ENCODE measurements at regions not wholly inside any gene's neighbourhood (a gene's known extent, or its start where the extent isn't known, plus 50 kb on each side); places are given as distances from the start of the nearest gene placed in this dataset.
"Not testable (repeated sequence)": the region's sequence is repeated elsewhere in the genome, so short reads cannot be mapped to it uniquely, and the experiment has no call there.

DNA sequence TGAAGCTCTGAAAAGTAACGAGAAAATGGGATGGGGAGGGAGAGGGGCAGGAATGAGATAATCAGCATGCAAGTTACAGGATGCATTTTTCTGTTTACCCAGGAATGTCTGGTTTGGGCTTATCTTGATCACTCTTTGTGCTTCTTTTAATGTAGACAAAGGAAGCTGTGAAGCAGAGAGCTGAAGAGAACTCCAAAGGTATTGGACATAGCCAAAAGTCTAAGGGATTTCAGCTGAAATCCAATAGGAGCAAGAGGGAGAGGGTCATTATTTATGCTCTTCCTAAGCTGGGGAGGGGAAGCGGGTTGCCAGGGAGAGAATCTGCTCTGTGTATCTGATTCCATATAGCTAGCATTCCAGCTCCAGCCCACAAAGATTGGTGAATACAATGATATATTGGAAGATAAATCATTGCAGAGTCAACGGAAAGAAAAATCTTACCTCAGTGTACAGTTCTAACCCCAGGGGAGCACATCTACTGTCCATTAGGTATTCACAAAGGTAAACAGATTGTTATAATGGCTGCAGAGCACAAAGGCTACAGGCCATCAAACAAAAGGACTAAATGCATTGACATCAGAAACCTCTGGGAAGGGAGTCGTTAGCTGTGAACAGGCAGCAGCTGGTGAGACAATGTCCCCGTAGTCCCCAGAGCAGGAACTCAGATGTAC, 61.0 kb upstream of the PELI2 start:
- DNase-seq = no peak

DNA sequence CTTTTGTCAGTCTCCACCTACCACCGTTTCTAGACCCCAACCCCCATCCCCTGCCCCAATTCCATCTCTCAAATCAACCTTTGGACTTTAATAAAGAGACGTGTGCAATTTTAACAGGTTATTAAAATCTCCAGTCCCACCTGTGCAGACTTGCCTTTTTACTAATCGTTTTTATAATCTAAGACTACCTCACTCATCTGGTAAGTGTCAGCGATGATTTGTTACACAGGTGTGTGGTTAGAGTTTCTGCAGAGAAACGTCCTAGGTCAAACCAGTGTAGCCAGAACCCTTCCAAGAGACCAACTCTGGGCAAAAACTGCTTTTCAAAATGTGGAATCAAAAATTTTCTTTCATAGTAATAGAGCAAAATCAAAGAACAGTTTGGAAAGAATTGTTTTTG, 60.4 kb upstream of the PELI2 start:
- DNase-seq = no peak

DNA sequence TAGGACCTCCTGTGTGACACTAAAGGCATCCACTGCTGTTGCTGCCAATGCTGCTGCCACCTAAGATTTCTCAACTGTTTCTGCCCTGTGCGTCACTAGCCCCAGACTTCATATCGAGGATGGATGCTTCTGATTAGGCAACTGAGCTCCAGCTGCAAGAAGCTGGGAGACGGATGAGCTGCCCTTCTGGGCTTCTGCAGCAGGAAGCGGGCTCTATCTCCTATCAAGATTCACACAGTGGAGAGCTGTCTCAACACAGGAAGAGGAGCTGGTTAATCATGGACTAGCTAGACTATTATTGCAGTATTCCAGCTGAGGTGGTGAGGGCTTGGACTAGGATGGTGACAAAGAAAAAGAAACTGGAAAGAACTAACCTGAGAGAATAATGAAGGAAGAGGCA, 59.2 kb upstream of the PELI2 start:
- DNase-seq = no peak

DNA sequence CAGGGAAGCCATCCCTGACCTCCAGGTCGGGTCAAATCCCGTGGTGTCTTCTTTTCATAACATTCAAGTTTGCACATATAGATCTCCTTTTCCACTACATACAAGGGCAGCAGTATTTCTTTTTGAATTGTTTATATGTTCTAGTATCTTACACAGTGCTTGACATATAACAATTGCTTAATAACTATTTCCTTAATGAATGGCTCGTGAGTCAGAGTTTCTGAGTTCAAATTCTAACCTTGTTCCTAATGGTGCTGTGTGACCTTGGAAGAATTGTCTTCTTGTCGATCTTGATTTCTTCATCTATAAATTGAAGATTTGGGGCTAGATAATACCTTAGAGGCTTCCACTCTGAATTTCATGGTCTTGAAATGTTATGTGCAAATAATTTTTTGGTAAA, 57.2 kb upstream of the PELI2 start:
- DNase-seq = no peak

DNA sequence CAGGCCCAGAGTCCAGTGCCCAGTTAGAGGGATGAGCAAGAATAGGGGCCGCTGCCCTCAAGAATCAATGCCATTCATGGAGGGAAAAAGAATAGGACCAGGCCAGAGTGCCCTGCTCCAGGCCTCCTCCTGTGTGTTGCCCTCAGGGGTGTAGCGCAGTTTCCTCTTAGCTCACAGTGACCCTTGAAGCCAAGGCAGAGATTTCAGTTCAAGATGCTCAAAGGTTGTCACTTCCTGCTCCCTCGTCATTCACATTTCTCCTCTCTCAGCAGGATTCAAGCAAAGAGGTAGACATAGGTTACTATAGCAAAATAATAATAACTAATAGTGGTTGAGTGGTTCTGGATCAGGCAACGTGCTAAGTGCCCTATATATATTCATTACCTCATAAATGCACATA, 55.1 kb upstream of the PELI2 start:
- no peak for DNase-seq

DNA sequence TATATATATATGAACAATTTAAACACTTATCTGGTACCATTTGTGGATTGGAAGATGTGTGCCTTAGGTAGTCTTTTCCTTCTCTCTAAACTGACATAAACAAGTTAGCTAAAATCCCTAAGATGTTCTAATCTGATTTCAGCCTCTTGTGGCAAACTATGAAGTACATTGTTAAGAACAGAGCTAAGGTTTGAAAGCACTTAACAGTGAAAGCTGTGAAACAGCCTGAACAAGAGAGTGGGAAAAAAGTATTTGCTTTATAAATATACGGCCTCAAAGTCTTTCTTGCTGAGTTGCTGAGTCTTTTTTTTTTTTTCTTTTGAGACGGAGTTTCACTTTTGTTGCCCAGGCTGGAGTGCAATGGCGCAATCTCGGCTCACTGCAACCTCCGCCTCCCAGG, 53.7 kb upstream of the PELI2 start:
- no peak for DNase-seq

DNA sequence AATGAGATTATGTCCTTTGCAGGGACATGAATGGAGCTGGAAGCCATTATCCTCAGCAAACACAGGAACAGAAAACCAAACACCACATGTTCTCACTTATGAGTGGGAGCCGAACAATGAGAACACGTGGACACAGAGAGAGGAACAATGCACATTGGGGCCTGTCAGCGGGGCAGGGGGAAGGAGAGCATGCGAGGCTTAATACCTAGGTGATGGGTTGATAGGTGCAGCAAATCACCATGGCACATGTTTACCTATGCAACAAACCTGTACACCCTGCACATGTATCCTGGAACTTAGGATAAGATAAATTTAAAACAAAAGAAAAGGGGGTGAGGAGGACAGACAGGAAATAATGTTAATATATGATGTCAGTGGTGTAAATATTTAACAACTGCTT, 53.0 kb upstream of the PELI2 start:
- not testable (repeated sequence) for DNase-seq

DNA sequence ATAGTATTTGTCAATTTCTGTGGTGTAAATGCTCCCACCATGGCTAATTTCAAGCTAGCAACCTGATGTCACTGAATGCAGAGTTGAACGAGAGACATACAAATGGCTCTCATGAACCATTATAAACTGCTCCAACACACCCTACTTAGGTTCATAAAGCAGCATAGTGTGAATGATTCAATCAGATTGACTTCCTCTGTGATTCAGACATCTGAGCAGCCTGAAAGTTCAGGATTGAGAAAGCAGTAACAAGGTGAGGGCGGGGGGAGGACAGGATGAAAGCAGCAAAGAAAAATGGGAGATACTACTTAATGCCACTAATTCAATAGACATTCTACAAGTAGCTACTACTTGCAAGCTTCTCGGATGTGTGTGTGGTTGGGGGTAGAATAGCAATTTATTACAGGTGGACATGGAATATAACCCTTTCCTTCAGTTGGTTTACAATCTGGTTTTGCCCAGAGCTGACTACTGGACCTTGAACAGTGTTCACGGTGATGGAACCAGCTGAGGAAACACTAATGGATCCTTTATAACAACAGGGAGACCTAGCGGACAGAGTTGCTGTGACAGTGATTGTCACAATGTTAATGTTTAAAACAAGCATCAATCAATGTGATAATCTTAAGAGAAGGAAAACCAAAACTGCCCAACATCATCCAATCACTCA, 52.5 kb upstream of the PELI2 start:
- no peak for DNase-seq

Measured in stimulated activated CD4-positive, alpha-beta T cell treated with anti-CD3 and anti-CD28 coated beads, Interleukin-4, amount 100 ng/mL, for 4 hours (primary cell).